IMR-90 (cell line): ENCODE measurements at regions not wholly inside any gene's neighbourhood (a gene's known extent, or its start where the extent isn't known, plus 50 kb on each side); places are given as distances from the start of the nearest gene placed in this dataset.

Experiments used
- ATAC-seq: fragments of 200-7000 bp; cut with Tn5 transposase; 2 replicates; pipeline ENCODE4 v1.9.1; 2020; ENCODE audit warnings: low read depth, mild to moderate bottlenecking, moderate library complexity
- BruUV-seq: library from RNA; stranded (reverse); fragments of 400-500 nt; replicated peaks from 2 replicates; lab custom pipeline; 2021; lab: Mats Ljungman, UMichigan
- CTCF ChIA-PET: fragments of 300-600 bp; formaldehyde crosslinking; extraction: SDS; loops from one replicate; lab custom pipeline; 2021; ENCODE audit warnings: antibody characterized with exemption; lab: Yijun Ruan, JAX
- POLR2A ChIA-PET: fragments of 300-600 bp; sonication (Branson Sonifier 250); formaldehyde crosslinking; loops from one replicate; lab custom pipeline; 2022; ENCODE audit warnings: antibody characterized with exemption; ENCODE audit not compliant: unreplicated experiment; lab: Charles Lee
- DNase-seq: peaks from one replicate; pipeline ENCODE4 v3.0.0; 2013
- H2AFZ ChIP-seq: replicated peaks from 2 replicates; pipeline ENCODE3; 2013; ENCODE audit warnings: low read length, mild to moderate bottlenecking; ENCODE audit not compliant: poor library complexity
- H2AK5ac ChIP-seq: 2 replicates; pipeline ENCODE4 v1.6.1; 2013; ENCODE audit warnings: low read depth, low read length, inconsistent platforms
- H2AK9ac ChIP-seq: replicated peaks from 2 replicates; pipeline ENCODE3; 2013; ENCODE audit warnings: mild to moderate bottlenecking, low read depth, low read length, moderate library complexity; ENCODE audit not compliant: poor library complexity
- H2BK120ac ChIP-seq: 2 replicates; pipeline ENCODE4 v1.6.1; 2013; ENCODE audit warnings: low read depth, low read length, inconsistent platforms
- H2BK15ac ChIP-seq: 3 replicates; pipeline ENCODE4 v1.6.1; 2013; ENCODE audit warnings: low read depth, low read length, inconsistent platforms
- H2BK20ac ChIP-seq: 2 replicates; pipeline ENCODE4 v1.6.1; 2013; ENCODE audit warnings: low read depth, mild to moderate bottlenecking, inconsistent platforms, low read length, moderate library complexity
- H2BK5ac ChIP-seq: 2 replicates; pipeline ENCODE4 v1.6.1; 2013; ENCODE audit warnings: mild to moderate bottlenecking, low read depth, low read length, inconsistent platforms; ENCODE audit not compliant: poor library complexity, severe bottlenecking
- H3K14ac ChIP-seq: replicated peaks from 2 replicates; pipeline ENCODE4 v1.6.1; 2013; ENCODE audit warnings: low read depth, low read length, inconsistent platforms
- H3K18ac ChIP-seq: 2 replicates; pipeline ENCODE4 v1.6.1; 2013; ENCODE audit warnings: low read depth, low read length, control low read depth
- H3K23ac ChIP-seq: 2 replicates; pipeline ENCODE4 v1.6.1; 2013; ENCODE audit warnings: low read depth, low read length, inconsistent platforms
- H3K27ac ChIP-seq: 2 replicates; pipeline ENCODE4 v1.5.1; 2013; ENCODE audit warnings: mild to moderate bottlenecking, control low read depth, low read length; ENCODE audit not compliant: insufficient read depth
- H3K27me3 ChIP-seq: 2 replicates; pipeline ENCODE4 v1.6.1; 2013; ENCODE audit warnings: low read length; ENCODE audit not compliant: control insufficient read depth, insufficient read depth
- H3K36me3 ChIP-seq: 2 replicates; pipeline ENCODE4 v1.6.1; 2013; ENCODE audit warnings: low read length, mixed read lengths; ENCODE audit not compliant: control insufficient read depth, insufficient read depth
- H3K4ac ChIP-seq: 2 replicates; pipeline ENCODE4 v1.6.1; 2013; ENCODE audit warnings: low read depth, low read length, inconsistent platforms
- H3K4me1 ChIP-seq: 2 replicates; pipeline ENCODE4 v1.6.1; 2013; ENCODE audit warnings: low read length, mixed read lengths; ENCODE audit not compliant: control insufficient read depth, insufficient read depth
- H3K4me2 ChIP-seq: 2 replicates; pipeline ENCODE4 v1.6.1; 2013; ENCODE audit warnings: low read depth, mild to moderate bottlenecking, control low read depth, low read length, moderate library complexity
- H3K4me3 ChIP-seq: 2 replicates; pipeline ENCODE4 v1.5.1; 2013; ENCODE audit warnings: low read depth, mild to moderate bottlenecking, control low read depth, low read length, moderate library complexity; ENCODE audit not compliant: insufficient read depth
- H3K56ac ChIP-seq: 2 replicates; pipeline ENCODE4 v1.6.1; 2013; ENCODE audit warnings: low read length, inconsistent platforms; ENCODE audit not compliant: insufficient read depth; ENCODE audit errors: extremely low read depth
- H3K79me1 ChIP-seq, 2 experiments: 2 replicates each; pipeline ENCODE4 v1.6.1; 2013; ENCODE audit warnings: low read length in 2 of 2, inconsistent platforms in 1 of 2, low read depth in 1 of 2
- H3K9ac ChIP-seq: 2 replicates; pipeline ENCODE4 v1.6.1; 2013; ENCODE audit warnings: low read depth, low read length, control low read depth
- H3K9me1 ChIP-seq: 2 replicates; pipeline ENCODE4 v1.6.1; 2013; ENCODE audit warnings: low read length, inconsistent platforms; ENCODE audit not compliant: insufficient read depth
- H3K9me3 ChIP-seq: 2 replicates; pipeline ENCODE4 v1.6.1; 2013; ENCODE audit warnings: low read length; ENCODE audit not compliant: control insufficient read depth, insufficient read depth
- H4K20me1 ChIP-seq: 2 replicates; pipeline ENCODE4 v1.6.1; 2013; ENCODE audit warnings: low read length, inconsistent platforms; ENCODE audit not compliant: insufficient read depth
- H4K5ac ChIP-seq: 2 replicates; pipeline ENCODE4 v1.6.1; 2013; ENCODE audit warnings: mild to moderate bottlenecking, low read depth, low read length, control low read depth
- H4K8ac ChIP-seq, 2 experiments: 2 replicates each; pipeline ENCODE4 v1.6.1; 2013; ENCODE audit warnings: low read depth in 2 of 2, low read length in 2 of 2, control low read depth in 1 of 2, inconsistent platforms in 1 of 2
- H4K91ac ChIP-seq: 2 replicates; pipeline ENCODE4 v1.6.1; 2013; ENCODE audit warnings: low read depth, low read length, inconsistent platforms; ENCODE audit not compliant: insufficient read depth
- BHLHE40 ChIP-seq: fragments of 150-350 bp; IDR thresholded peaks from 2 replicates; pipeline ENCODE4 v1.6.1; 2016; ENCODE audit warnings: mild to moderate bottlenecking, low read depth, low read length
- CEBPB ChIP-seq: IDR thresholded peaks from 2 replicates; pipeline ENCODE4 v1.6.1; 2012; ENCODE audit warnings: low read depth, low read length, improper control_type of control experiment
- CHD1 ChIP-seq: IDR thresholded peaks from 2 replicates; pipeline ENCODE4 v1.6.1; 2012; ENCODE audit warnings: low read depth, low read length, improper control_type of control experiment
- FOS ChIP-seq: fragments of 150-350 bp; IDR thresholded peaks from 2 replicates; pipeline ENCODE4 v1.6.1; 2016; ENCODE audit warnings: low read depth, low read length
- MAFK ChIP-seq: IDR thresholded peaks from 2 replicates; pipeline ENCODE4 v1.6.1; 2012; ENCODE audit warnings: low read depth, low read length, improper control_type of control experiment
- MAZ ChIP-seq: IDR thresholded peaks from 2 replicates; pipeline ENCODE4 v1.6.1; 2012; ENCODE audit warnings: low read depth, mild to moderate bottlenecking, low read length, improper control_type of control experiment, moderate library complexity, borderline replicate concordance
- MXI1 ChIP-seq: IDR thresholded peaks from 2 replicates; pipeline ENCODE4 v1.6.1; 2012; ENCODE audit warnings: low read depth, mild to moderate bottlenecking, low read length, moderate library complexity, borderline replicate concordance
- NFE2L2 ChIP-seq: fragments of 150-350 bp; IDR thresholded peaks from 2 replicates; pipeline ENCODE4 v1.6.1; 2016; ENCODE audit warnings: low read depth, mild to moderate bottlenecking, low read length
- POLR2A ChIP-seq: IDR thresholded peaks from 2 replicates; pipeline ENCODE4 v1.6.1; 2012; ENCODE audit warnings: mild to moderate bottlenecking, low read depth, low read length
- RAD21 ChIP-seq: IDR thresholded peaks from 2 replicates; pipeline ENCODE4 v1.6.1; 2012; ENCODE audit warnings: low read length, improper control_type of control experiment
- RCOR1 ChIP-seq: IDR thresholded peaks from 2 replicates; pipeline ENCODE4 v1.6.1; 2012; ENCODE audit warnings: mild to moderate bottlenecking, low read length, improper control_type of control experiment; ENCODE audit not compliant: insufficient replicate concordance
- RFX5 ChIP-seq: IDR thresholded peaks from 2 replicates; pipeline ENCODE4 v1.8.0; 2012; ENCODE audit warnings: low read depth, mild to moderate bottlenecking, low read length, moderate library complexity
- SMC3 ChIP-seq: fragments of 150-350 bp; IDR thresholded peaks from 2 replicates; pipeline ENCODE4 v1.6.1; 2016; ENCODE audit warnings: low read depth, mild to moderate bottlenecking, antibody characterized with exemption, low read length, moderate library complexity
- WGBS, 2 experiments: methylation state at CpG; one replicate each; pipeline versions ENCODE4 v1.1.5 to v1.1.7; 2013; ENCODE audit warnings: missing lambda C conversion rate in 2 of 2; ENCODE audit not compliant: insufficient read length in 1 of 2; ENCODE audit errors: extremely low coverage in 2 of 2; 5-methylcytosine and 5-hydroxymethylcytosine counted together
- dilution Hi-C: fragments of 300-500 bp; cut with HindIII; formaldehyde crosslinking; loops from one replicate; pipeline ENCODE4 v1.14.3; 2018; ENCODE audit warnings: low sequenced_read_pairs; ENCODE audit not compliant: unreplicated experiment
- in situ Hi-C: fragments of 300-500 bp; cut with MboI; formaldehyde crosslinking; loops from 3 replicates; pipeline ENCODE4 v1.14.3; 2019; ENCODE audit warnings: low sequenced_read_pairs, inconsistent platforms, mixed read lengths
- intact Hi-C: fragments of 100-400 bp; cut with micrococcal nuclease; formaldehyde crosslinking; loops from 2 replicates; pipeline ENCODE4 v1.10.0; 2022
- TF ChIP-seq, protein P1 (sequence below): fragments of 150-350 bp; IDR thresholded peaks from 2 replicates; pipeline ENCODE4 v1.6.1; 2017; ENCODE audit warnings: mild to moderate bottlenecking, antibody characterized with exemption, low read length, low read depth
- TF ChIP-seq, protein P2 (sequence below): conservative IDR thresholded peaks from 2 replicates; pipeline ENCODE4 v1.5.1; 2012; ENCODE audit warnings: mild to moderate bottlenecking, low read depth, low read length, improper control_type of control experiment
- TF ChIP-seq, protein P3 (sequence below): fragments of 150-350 bp; IDR thresholded peaks from 2 replicates; pipeline ENCODE4 v1.6.1; 2016; ENCODE audit warnings: low read depth, mild to moderate bottlenecking, low read length, moderate library complexity, borderline replicate concordance

DNA sequence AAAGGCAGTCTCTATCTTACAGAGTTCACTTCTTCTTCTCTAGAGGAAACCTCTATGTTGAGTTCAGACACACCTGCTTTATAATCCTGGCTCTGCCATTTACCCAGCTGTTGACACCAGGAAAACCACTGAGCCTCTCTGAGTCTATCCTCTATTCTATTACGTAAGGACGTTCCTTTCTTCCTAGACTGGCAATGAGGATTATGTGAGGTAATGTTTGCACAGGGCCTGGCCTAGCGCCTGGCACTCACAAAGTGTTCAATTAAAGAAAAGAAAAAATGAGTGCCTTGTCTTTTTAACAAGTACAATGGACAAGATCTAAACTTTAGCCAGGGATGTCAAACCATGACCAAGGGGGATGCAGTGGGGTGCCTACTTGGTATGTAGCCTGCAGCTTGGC is 641.9 kb upstream of the TBX3 start:
- Histone ChIP-seq H3K18ac (no peak overlapping the region), H4K8ac (no peak overlapping the region), H3K4me2 (no peak overlapping the region), H3K56ac (no peak overlapping the region), H4K5ac (no peak overlapping the region), H3K4me1 (peaks cover 1% of the 10 kb centered on the region; the same call in 1 of the 2 replicates), H2BK20ac (peak overlapping the region; percentile 49), H2AK5ac (peak overlapping the region; percentile 64; the same call in 1 of the 2 replicates), H3K14ac (no peak overlapping the region), H3K79me1 (no peaks in the 10 kb centered on the region; a peak in 1 of 4 replicates), H3K9me3 (no peaks in the 10 kb centered on the region), H2BK120ac (no peak overlapping the region; the same call in 1 of the 2 replicates), H3K4me3 (no peak overlapping the region), H3K4ac (no peak overlapping the region), H3K27me3 (no peaks in the 10 kb centered on the region), H2BK15ac (peak overlapping the region; percentile 81; the same call in 1 of the 3 replicates), H2AK9ac (no peak overlapping the region), H2BK5ac (no peak overlapping the region), H4K91ac (no peak overlapping the region), H3K27ac (no peak overlapping the region), H3K23ac (no peak overlapping the region), H3K36me3 (no peaks in the 10 kb centered on the region), H4K20me1 (no peaks in the 10 kb centered on the region), H3K9ac (no peak overlapping the region), H3K9me1 (no peaks in the 10 kb centered on the region; the same call in 1 of the 2 replicates), H2AFZ (no peak overlapping the region)
- intact Hi-C loops = no loop called here
- WGBS, 2 experiments = no CpG with 5 or more reads among the region's 3 CpGs
- in situ Hi-C loops = loop anchor here (25.0 kb wide), 1 partner anchor 914 kb away; the partner anchor contains the start of gene TBX5
- CTCF ChIA-PET = no interaction called here
- DNase-seq (no peak), ATAC-seq (no peak)
- dilution Hi-C loops = no loop called here
- BruUV-seq = no TSS peak
- POLR2A ChIA-PET = no interaction called here
- TF ChIP-seq MXI1 (no peak), SMC3 (no peak), RFX5 (no peak), RCOR1 (no peak), POLR2A (no peak), MAZ (no peak), MAFK (no peak), RAD21 (no peak), CHD1 (no peak), FOS (no peak), BHLHE40 (no peak), CEBPB (no peak), NFE2L2 (no peak)
- TF ChIP-seq, protein P1, sequence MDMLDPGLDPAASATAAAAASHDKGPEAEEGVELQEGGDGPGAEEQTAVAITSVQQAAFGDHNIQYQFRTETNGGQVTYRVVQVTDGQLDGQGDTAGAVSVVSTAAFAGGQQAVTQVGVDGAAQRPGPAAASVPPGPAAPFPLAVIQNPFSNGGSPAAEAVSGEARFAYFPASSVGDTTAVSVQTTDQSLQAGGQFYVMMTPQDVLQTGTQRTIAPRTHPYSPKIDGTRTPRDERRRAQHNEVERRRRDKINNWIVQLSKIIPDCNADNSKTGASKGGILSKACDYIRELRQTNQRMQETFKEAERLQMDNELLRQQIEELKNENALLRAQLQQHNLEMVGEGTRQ = no peak
- TF ChIP-seq, protein P2, sequence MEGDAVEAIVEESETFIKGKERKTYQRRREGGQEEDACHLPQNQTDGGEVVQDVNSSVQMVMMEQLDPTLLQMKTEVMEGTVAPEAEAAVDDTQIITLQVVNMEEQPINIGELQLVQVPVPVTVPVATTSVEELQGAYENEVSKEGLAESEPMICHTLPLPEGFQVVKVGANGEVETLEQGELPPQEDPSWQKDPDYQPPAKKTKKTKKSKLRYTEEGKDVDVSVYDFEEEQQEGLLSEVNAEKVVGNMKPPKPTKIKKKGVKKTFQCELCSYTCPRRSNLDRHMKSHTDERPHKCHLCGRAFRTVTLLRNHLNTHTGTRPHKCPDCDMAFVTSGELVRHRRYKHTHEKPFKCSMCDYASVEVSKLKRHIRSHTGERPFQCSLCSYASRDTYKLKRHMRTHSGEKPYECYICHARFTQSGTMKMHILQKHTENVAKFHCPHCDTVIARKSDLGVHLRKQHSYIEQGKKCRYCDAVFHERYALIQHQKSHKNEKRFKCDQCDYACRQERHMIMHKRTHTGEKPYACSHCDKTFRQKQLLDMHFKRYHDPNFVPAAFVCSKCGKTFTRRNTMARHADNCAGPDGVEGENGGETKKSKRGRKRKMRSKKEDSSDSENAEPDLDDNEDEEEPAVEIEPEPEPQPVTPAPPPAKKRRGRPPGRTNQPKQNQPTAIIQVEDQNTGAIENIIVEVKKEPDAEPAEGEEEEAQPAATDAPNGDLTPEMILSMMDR = no peak
- TF ChIP-seq, protein P3, sequence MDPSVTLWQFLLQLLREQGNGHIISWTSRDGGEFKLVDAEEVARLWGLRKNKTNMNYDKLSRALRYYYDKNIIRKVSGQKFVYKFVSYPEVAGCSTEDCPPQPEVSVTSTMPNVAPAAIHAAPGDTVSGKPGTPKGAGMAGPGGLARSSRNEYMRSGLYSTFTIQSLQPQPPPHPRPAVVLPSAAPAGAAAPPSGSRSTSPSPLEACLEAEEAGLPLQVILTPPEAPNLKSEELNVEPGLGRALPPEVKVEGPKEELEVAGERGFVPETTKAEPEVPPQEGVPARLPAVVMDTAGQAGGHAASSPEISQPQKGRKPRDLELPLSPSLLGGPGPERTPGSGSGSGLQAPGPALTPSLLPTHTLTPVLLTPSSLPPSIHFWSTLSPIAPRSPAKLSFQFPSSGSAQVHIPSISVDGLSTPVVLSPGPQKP = no peak
